ENCODE measurements at regions not wholly inside any gene's neighbourhood (a gene's known extent, or its start where the extent isn't known, plus 50 kb on each side); places are given as distances from the start of the nearest gene placed in this dataset.

GRCh38 chr13:109336730-109337129, 449.7 kb downstream of the IRS2 start:
- FAIRE-seq (no peak), DNase-seq (no peak)
- Histone ChIP-seq H3K4me1 (ENCODE audit: control insufficient read depth in 3 of 3, insufficient read depth in 2 of 3, low read depth in 1 of 3, low read length in 2 of 3) (peaks cover 0 to 4% (median 0%) of the 10 kb centered on the region in 3 donors), H3K9me3 (ENCODE audit: control insufficient read depth in 2 of 2, insufficient read depth in 1 of 2, low read depth in 1 of 2, low read length in 1 of 2) (no peaks in the 10 kb centered on the region), H3K36me3 (ENCODE audit: control insufficient read depth in 3 of 3, insufficient read depth in 2 of 3, low read depth in 1 of 3, low read length in 3 of 3) (no peaks in the 10 kb centered on the region), H3K27me3 (ENCODE audit: control insufficient read depth in 3 of 3, insufficient read depth in 3 of 3, low read length in 3 of 3) (no peaks in the 10 kb centered on the region), H3K4me3 (ENCODE audit: low read depth in 1 of 3, low read length in 3 of 3) (no peak overlapping the region), H3K27ac (ENCODE audit: low read depth in 1 of 3, low read length in 2 of 3) (no peak overlapping the region)
- 45 to 61% (median 45%) methylated on average over 1 of the region's 1 CpG for WGBS, 3 donors

- Histone ChIP-seq H3K36me3 (ENCODE audit: control insufficient read depth in 3 of 3, insufficient read depth in 2 of 3, low read depth in 1 of 3, low read length in 3 of 3) (no peaks in the 10 kb centered on the region), H3K27me3 (ENCODE audit: control insufficient read depth in 3 of 3, insufficient read depth in 3 of 3, low read length in 3 of 3) (no peaks in the 10 kb centered on the region), H3K27ac (ENCODE audit: low read depth in 1 of 3, low read length in 2 of 3) (no peak overlapping the region), H3K4me3 (ENCODE audit: low read depth in 1 of 3, low read length in 3 of 3) (no peak overlapping the region), H3K4me1 (ENCODE audit: control insufficient read depth in 3 of 3, insufficient read depth in 2 of 3, low read depth in 1 of 3, low read length in 2 of 3) (peaks cover 0 to 4% (median 0%) of the 10 kb centered on the region in 3 donors), H3K9me3 (ENCODE audit: control insufficient read depth in 2 of 2, insufficient read depth in 1 of 2, low read depth in 1 of 2, low read length in 1 of 2) (no peaks in the 10 kb centered on the region)
- no peak for FAIRE-seq
- WGBS, 3 donors: 66 to 74% (median 69%) methylated on average over 8 of the region's 8 CpGs
- no peak for DNase-seq
Observed at GRCh38 chr13:109333893-109334651, 452.3 kb downstream of the IRS2 start.

GRCh38 chr13:109332506-109333499, 453.6 kb downstream of the IRS2 start:
- DNase-seq: peak; percentile 55 to 59
- 25 to 76% (median 44%) methylated on average over 25 to 26 of the region's 26 CpGs for WGBS, 3 donors
- peaks cover 0 to 4% (median 0%) of the 10 kb centered on the region in 3 donors for H3K4me1 ChIP-seq (ENCODE audit: control insufficient read depth in 3 of 3, insufficient read depth in 2 of 3, low read depth in 1 of 3, low read length in 2 of 3)
- H3K9me3 ChIP-seq (ENCODE audit: control insufficient read depth in 2 of 2, insufficient read depth in 1 of 2, low read depth in 1 of 2, low read length in 1 of 2): no peaks in the 10 kb centered on the region
- no peaks in the 10 kb centered on the region for H3K36me3 ChIP-seq (ENCODE audit: control insufficient read depth in 3 of 3, insufficient read depth in 2 of 3, low read depth in 1 of 3, low read length in 3 of 3)
- H3K27ac ChIP-seq (ENCODE audit: low read depth in 1 of 3, low read length in 2 of 3): peak overlapping the region in 1 of 3 donors; percentile 35
- peak overlapping the region in 2 of 3 donors; percentile 5 to 12 for H3K4me3 ChIP-seq (ENCODE audit: low read depth in 1 of 3, low read length in 3 of 3)
- FAIRE-seq: no peak
- no peaks in the 10 kb centered on the region for H3K27me3 ChIP-seq (ENCODE audit: control insufficient read depth in 3 of 3, insufficient read depth in 3 of 3, low read length in 3 of 3)

- FAIRE-seq: no peak
- Histone ChIP-seq H3K4me3 (ENCODE audit: low read depth in 1 of 3, low read length in 3 of 3) (peak overlapping the region in 1 of 3 donors; percentile 5), H3K9me3 (ENCODE audit: control insufficient read depth in 2 of 2, insufficient read depth in 1 of 2, low read depth in 1 of 2, low read length in 1 of 2) (no peaks in the 10 kb centered on the region)
Observed at GRCh38 chr13:109331898-109332297, 454.5 kb downstream of the IRS2 start.

GRCh38 chr13:109331011-109331433, 455.4 kb downstream of the IRS2 start:
- 78 to 92% (median 89%) methylated on average over 2 of the region's 2 CpGs for WGBS, 3 donors
- no peak overlapping the region for H3K27ac ChIP-seq (ENCODE audit: low read depth in 1 of 3, low read length in 2 of 3)
- H3K27me3 ChIP-seq (ENCODE audit: control insufficient read depth in 3 of 3, insufficient read depth in 3 of 3, low read length in 3 of 3): no peaks in the 10 kb centered on the region
- no peaks in the 10 kb centered on the region for H3K9me3 ChIP-seq (ENCODE audit: control insufficient read depth in 2 of 2, insufficient read depth in 1 of 2, low read depth in 1 of 2, low read length in 1 of 2)
- no peak for DNase-seq
- H3K4me1 ChIP-seq (ENCODE audit: control insufficient read depth in 3 of 3, insufficient read depth in 2 of 3, low read depth in 1 of 3, low read length in 2 of 3): peaks cover 0 to 4% (median 0%) of the 10 kb centered on the region in 3 donors
- no peak for FAIRE-seq
- no peak overlapping the region for H3K4me3 ChIP-seq (ENCODE audit: low read depth in 1 of 3, low read length in 3 of 3)
- H3K36me3 ChIP-seq (ENCODE audit: control insufficient read depth in 3 of 3, insufficient read depth in 2 of 3, low read depth in 1 of 3, low read length in 3 of 3): no peaks in the 10 kb centered on the region

More at GRCh38 chr13:109331898-109332297, 454.5 kb downstream of the IRS2 start:
- whole genome bisulfite sequencing, 3 donors: 5 to 23% (median 14%) methylated on average over 11 of the region's 11 CpGs
- peaks cover 0 to 4% (median 0%) of the 10 kb centered on the region in 3 donors for H3K4me1 ChIP-seq (ENCODE audit: control insufficient read depth in 3 of 3, insufficient read depth in 2 of 3, low read depth in 1 of 3, low read length in 2 of 3)
- H3K27ac ChIP-seq (ENCODE audit: low read depth in 1 of 3, low read length in 2 of 3): peak overlapping the region in 1 of 3 donors; percentile 35
- H3K27me3 ChIP-seq (ENCODE audit: control insufficient read depth in 3 of 3, insufficient read depth in 3 of 3, low read length in 3 of 3): no peaks in the 10 kb centered on the region
- peak; percentile 20 to 72 for DNase-seq
- no peaks in the 10 kb centered on the region for H3K36me3 ChIP-seq (ENCODE audit: control insufficient read depth in 3 of 3, insufficient read depth in 2 of 3, low read depth in 1 of 3, low read length in 3 of 3)

GRCh38 chr13:109330123-109330522, 456.3 kb downstream of the IRS2 start:
- Histone ChIP-seq H3K4me3 (ENCODE audit: low read depth in 1 of 3, low read length in 3 of 3) (no peak overlapping the region), H3K36me3 (ENCODE audit: control insufficient read depth in 3 of 3, insufficient read depth in 2 of 3, low read depth in 1 of 3, low read length in 3 of 3) (no peaks in the 10 kb centered on the region), H3K9me3 (ENCODE audit: control insufficient read depth in 2 of 2, insufficient read depth in 1 of 2, low read depth in 1 of 2, low read length in 1 of 2) (no peaks in the 10 kb centered on the region), H3K27ac (ENCODE audit: low read depth in 1 of 3, low read length in 2 of 3) (no peak overlapping the region), H3K4me1 (ENCODE audit: control insufficient read depth in 3 of 3, insufficient read depth in 2 of 3, low read depth in 1 of 3, low read length in 2 of 3) (peaks cover 0 to 4% (median 0%) of the 10 kb centered on the region in 3 donors), H3K27me3 (ENCODE audit: control insufficient read depth in 3 of 3, insufficient read depth in 3 of 3, low read length in 3 of 3) (no peaks in the 10 kb centered on the region)
- no peak for FAIRE-seq
- no peak for DNase-seq
- 44 to 67% (median 62%) methylated on average over 4 of the region's 4 CpGs for WGBS, 3 donors

GRCh38 chr13:109329175-109329574, 457.2 kb downstream of the IRS2 start:
- H3K9me3 ChIP-seq (ENCODE audit: control insufficient read depth in 2 of 2, insufficient read depth in 1 of 2, low read depth in 1 of 2, low read length in 1 of 2): no peaks in the 10 kb centered on the region
- no peaks in the 10 kb centered on the region for H3K27me3 ChIP-seq (ENCODE audit: control insufficient read depth in 3 of 3, insufficient read depth in 3 of 3, low read length in 3 of 3)
- no peak overlapping the region for H3K4me3 ChIP-seq (ENCODE audit: low read depth in 1 of 3, low read length in 3 of 3)
- no peak overlapping the region for H3K27ac ChIP-seq (ENCODE audit: low read depth in 1 of 3, low read length in 2 of 3)
- FAIRE-seq (no peak), DNase-seq (no peak)
- WGBS, 3 donors: 74 to 90% (median 89%) methylated on average over 4 of the region's 4 CpGs
- H3K4me1 ChIP-seq (ENCODE audit: control insufficient read depth in 3 of 3, insufficient read depth in 2 of 3, low read depth in 1 of 3, low read length in 2 of 3): peaks cover 0 to 4% (median 0%) of the 10 kb centered on the region in 3 donors
- H3K36me3 ChIP-seq (ENCODE audit: control insufficient read depth in 3 of 3, insufficient read depth in 2 of 3, low read depth in 1 of 3, low read length in 3 of 3): no peaks in the 10 kb centered on the region

- 87 to 91% (median 88%) methylated on average over 9 of the region's 9 CpGs for WGBS, 3 donors
- H3K27me3 ChIP-seq (ENCODE audit: control insufficient read depth in 3 of 3, insufficient read depth in 3 of 3, low read length in 3 of 3): no peaks in the 10 kb centered on the region
- H3K27ac ChIP-seq (ENCODE audit: low read depth in 1 of 3, low read length in 2 of 3): no peak overlapping the region
- no peaks in the 10 kb centered on the region for H3K9me3 ChIP-seq (ENCODE audit: control insufficient read depth in 2 of 2, insufficient read depth in 1 of 2, low read depth in 1 of 2, low read length in 1 of 2)
- no peak overlapping the region for H3K4me3 ChIP-seq (ENCODE audit: low read depth in 1 of 3, low read length in 3 of 3)
- DNase-seq (no peak), FAIRE-seq (no peak)
- H3K36me3 ChIP-seq (ENCODE audit: control insufficient read depth in 3 of 3, insufficient read depth in 2 of 3, low read depth in 1 of 3, low read length in 3 of 3): no peaks in the 10 kb centered on the region
- H3K4me1 ChIP-seq (ENCODE audit: control insufficient read depth in 3 of 3, insufficient read depth in 2 of 3, low read depth in 1 of 3, low read length in 2 of 3): no peaks in the 10 kb centered on the region
Observed at GRCh38 chr13:109326601-109327000, 459.8 kb downstream of the IRS2 start.

Data from small intestine (tissue), 7 donors.